ENCODE measurements at regions not wholly inside any gene's neighbourhood (a gene's known extent, or its start where the extent isn't known, plus 50 kb on each side); places are given as distances from the start of the nearest gene placed in this dataset.

DNA sequence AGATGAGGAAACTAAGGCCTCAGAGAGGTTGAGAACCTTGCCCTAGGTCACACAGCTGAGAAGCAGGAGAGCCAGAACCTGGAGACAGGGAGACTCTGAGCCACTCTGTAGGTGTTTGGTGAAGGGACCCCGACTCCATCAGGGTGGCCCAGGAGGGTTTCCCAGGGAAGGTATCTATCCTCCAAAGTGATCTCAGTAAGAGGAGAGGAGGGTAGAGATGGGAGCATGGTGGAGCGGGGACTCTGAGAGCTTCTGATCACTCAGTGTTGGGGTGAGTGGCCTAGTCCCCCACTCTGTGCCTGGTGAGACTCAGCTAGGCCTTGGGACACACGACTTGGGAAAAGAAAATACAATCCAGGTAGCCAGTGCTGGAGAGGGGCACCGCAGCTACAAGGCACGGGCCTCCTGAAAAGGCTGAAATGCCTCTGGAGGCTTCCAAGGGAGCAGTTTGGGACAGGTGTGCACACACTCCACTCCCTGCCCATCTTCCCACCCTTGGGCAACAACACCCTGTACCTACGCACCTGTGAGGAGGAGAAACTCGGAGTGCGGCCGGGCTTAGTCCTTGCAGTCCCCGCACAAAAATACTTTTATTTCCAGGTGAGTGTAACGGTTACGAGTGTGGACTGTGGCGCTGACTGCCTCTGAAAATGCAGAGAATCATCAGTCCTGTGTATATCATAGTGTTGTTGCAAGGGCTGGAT, 80.8 kb downstream of the CAMK2N1 start:
- no peak for DNase-seq (ENCODE audit: low read depth, low spot score)
- H3K27ac ChIP-seq, result no peak overlapping the region

All from epithelial cell of prostate (primary cell).